ENCODE measurements at regions not wholly inside any gene's neighbourhood (a gene's known extent, or its start where the extent isn't known, plus 50 kb on each side); places are given as distances from the start of the nearest gene placed in this dataset.

GRCh38 chr3:86731501-86731901 lies 259.4 kb downstream of the VGLL3 start:
- DNase-seq (ENCODE audit: low read depth in 2 of 2): no peak

GRCh38 chr3:86723433-86723832 lies 267.5 kb downstream of the VGLL3 start:
- DNase-seq (ENCODE audit: low read depth in 2 of 2): no peak

GRCh38 chr3:86711634-86712033 lies 279.3 kb downstream of the VGLL3 start:
- no peak for DNase-seq (ENCODE audit: low read depth in 2 of 2)

GRCh38 chr3:86708893-86709292 lies 282.1 kb downstream of the VGLL3 start:
- DNase-seq (ENCODE audit: low read depth in 2 of 2): no peak

- peak in 1 of 2 donors; percentile 1 for DNase-seq (ENCODE audit: low read depth in 2 of 2)
These were observed 288.5 kb downstream of the VGLL3 start for GRCh38 chr3:86702381-86702958.

GRCh38 chr3:86695752-86696151 lies 295.2 kb downstream of the VGLL3 start:
- DNase-seq (ENCODE audit: low read depth in 2 of 2): no peak

GRCh38 chr3:86673991-86674390 lies 317.0 kb downstream of the VGLL3 start:
- no peak for DNase-seq (ENCODE audit: low read depth in 2 of 2)

GRCh38 chr3:86661817-86662216 lies 329.1 kb downstream of the VGLL3 start:
- DNase-seq (ENCODE audit: low read depth in 2 of 2): no peak

GRCh38 chr3:86658876-86659275 lies 332.1 kb downstream of the VGLL3 start:
- DNase-seq (ENCODE audit: low read depth in 2 of 2): no peak

- DNase-seq (ENCODE audit: low read depth in 2 of 2): no peak
These were observed 336.0 kb downstream of the VGLL3 start for GRCh38 chr3:86654806-86655460.

GRCh38 chr3:86653661-86654205 lies 337.2 kb downstream of the VGLL3 start:
- no peak for DNase-seq (ENCODE audit: low read depth in 2 of 2)

GRCh38 chr3:86648087-86648486 lies 342.9 kb downstream of the VGLL3 start:
- DNase-seq (ENCODE audit: low read depth in 2 of 2): no peak

GRCh38 chr3:86645756-86646155 lies 345.2 kb downstream of the VGLL3 start:
- DNase-seq (ENCODE audit: low read depth in 2 of 2): no peak

- DNase-seq (ENCODE audit: low read depth in 2 of 2): no peak
These were observed 356.6 kb downstream of the VGLL3 start for GRCh38 chr3:86634361-86634760.

- no peak for DNase-seq (ENCODE audit: low read depth in 2 of 2)
These were observed 361.4 kb downstream of the VGLL3 start for GRCh38 chr3:86629511-86629910.

- DNase-seq (ENCODE audit: low read depth in 2 of 2): no peak
These were observed 366.8 kb downstream of the VGLL3 start for GRCh38 chr3:86624192-86624591.

GRCh38 chr3:86618706-86619105 lies 372.2 kb downstream of the VGLL3 start:
- no peak for DNase-seq (ENCODE audit: low read depth in 2 of 2)

- no peak for DNase-seq (ENCODE audit: low read depth in 2 of 2)
These were observed 385.8 kb downstream of the VGLL3 start for GRCh38 chr3:86605166-86605565.

GRCh38 chr3:86595696-86596095 lies 395.3 kb downstream of the VGLL3 start:
- DNase-seq (ENCODE audit: low read depth in 2 of 2): no peak

- DNase-seq (ENCODE audit: low read depth in 2 of 2): no peak
These were observed 396.1 kb downstream of the VGLL3 start for GRCh38 chr3:86594838-86595237.

- DNase-seq (ENCODE audit: low read depth in 2 of 2): no peak
These were observed 412.9 kb downstream of the VGLL3 start for GRCh38 chr3:86578071-86578470.

GRCh38 chr3:86563400-86563970 lies 427.5 kb downstream of the VGLL3 start:
- peak; percentile 11 to 35 for DNase-seq (ENCODE audit: low read depth in 2 of 2)

GRCh38 chr3:86562090-86562489 lies 428.9 kb downstream of the VGLL3 start:
- DNase-seq (ENCODE audit: low read depth in 2 of 2): no peak
